ENCODE measurements at regions not wholly inside any gene's neighbourhood (a gene's known extent, or its start where the extent isn't known, plus 50 kb on each side); places are given as distances from the start of the nearest gene placed in this dataset.

DNA sequence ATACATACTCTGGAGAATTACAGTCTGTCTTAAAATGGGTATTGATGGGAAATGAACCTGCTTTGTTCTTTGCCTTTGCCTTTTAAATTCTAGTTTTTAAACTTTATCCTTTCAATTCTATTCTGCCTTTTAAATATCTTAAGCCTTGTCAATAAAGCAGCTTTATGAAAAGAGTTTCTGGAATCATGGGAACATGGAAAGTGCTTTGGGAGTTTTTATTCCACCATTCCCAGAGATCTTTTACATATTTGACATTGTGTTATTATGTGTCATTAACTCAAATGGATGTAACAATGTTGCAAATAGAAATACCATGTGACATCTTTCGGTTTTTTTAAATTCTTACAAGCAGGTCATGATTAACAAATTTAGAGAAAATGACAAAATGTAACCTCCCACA lies 555.7 kb upstream of the ANO3 start:
- TF ChIP-seq MAZ (IDR thresholded peaks at IDR 0.05; ENCODE audit: borderline replicate concordance, low read depth, low read length) (no peak), POLR2A (IDR thresholded peaks at IDR 0.05; ENCODE audit: low read length) (no peak), E2F6 (IDR thresholded peaks at IDR 0.05; ENCODE audit: borderline replicate concordance, low read depth) (no peak), TFCP2L1 (CRISPR knock-in tag; IDR thresholded peaks at IDR 0.05) (no peak), CBX2 (IDR thresholded peaks at IDR 0.05; ENCODE audit: borderline replicate concordance, low read depth) (no peak), SREBF2 (IDR thresholded peaks at IDR 0.05) (no peak), CEBPB (IDR thresholded peaks at IDR 0.05) (no peak), EP300 (IDR thresholded peaks at IDR 0.05) (no peak), ELK1 (IDR thresholded peaks at IDR 0.05; ENCODE audit: low read depth, low read length) (no peak)
- TF ChIP-seq, protein P1, sequence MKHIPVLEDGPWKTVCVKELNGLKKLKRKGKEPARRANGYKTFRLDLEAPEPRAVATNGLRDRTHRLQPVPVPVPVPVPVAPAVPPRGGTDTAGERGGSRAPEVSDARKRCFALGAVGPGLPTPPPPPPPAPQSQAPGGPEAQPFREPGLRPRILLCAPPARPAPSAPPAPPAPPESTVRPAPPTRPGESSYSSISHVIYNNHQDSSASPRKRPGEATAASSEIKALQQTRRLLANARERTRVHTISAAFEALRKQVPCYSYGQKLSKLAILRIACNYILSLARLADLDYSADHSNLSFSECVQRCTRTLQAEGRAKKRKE (CRISPR knock-in tag; IDR thresholded peaks at IDR 0.05; ENCODE audit: low read depth): no peak
- TF ChIP-seq, protein P2, sequence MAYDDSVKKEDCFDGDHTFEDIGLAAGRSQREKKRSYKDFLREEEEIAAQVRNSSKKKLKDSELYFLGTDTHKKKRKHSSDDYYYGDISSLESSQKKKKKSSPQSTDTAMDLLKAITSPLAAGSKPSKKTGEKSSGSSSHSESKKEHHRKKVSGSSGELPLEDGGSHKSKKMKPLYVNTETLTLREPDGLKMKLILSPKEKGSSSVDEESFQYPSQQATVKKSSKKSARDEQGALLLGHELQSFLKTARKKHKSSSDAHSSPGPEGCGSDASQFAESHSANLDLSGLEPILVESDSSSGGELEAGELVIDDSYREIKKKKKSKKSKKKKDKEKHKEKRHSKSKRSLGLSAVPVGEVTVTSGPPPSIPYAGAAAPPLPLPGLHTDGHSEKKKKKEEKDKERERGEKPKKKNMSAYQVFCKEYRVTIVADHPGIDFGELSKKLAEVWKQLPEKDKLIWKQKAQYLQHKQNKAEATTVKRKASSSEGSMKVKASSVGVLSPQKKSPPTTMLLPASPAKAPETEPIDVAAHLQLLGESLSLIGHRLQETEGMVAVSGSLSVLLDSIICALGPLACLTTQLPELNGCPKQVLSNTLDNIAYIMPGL (CRISPR knock-in tag; IDR thresholded peaks at IDR 0.05; ENCODE audit: borderline replicate concordance): no peak
- TF ChIP-seq, protein P3, sequence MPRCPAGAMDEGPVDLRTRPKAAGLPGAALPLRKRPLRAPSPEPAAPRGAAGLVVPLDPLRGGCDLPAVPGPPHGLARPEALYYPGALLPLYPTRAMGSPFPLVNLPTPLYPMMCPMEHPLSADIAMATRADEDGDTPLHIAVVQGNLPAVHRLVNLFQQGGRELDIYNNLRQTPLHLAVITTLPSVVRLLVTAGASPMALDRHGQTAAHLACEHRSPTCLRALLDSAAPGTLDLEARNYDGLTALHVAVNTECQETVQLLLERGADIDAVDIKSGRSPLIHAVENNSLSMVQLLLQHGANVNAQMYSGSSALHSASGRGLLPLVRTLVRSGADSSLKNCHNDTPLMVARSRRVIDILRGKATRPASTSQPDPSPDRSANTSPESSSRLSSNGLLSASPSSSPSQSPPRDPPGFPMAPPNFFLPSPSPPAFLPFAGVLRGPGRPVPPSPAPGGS (IDR thresholded peaks at IDR 0.05): no peak
- TF ChIP-seq, protein P4, sequence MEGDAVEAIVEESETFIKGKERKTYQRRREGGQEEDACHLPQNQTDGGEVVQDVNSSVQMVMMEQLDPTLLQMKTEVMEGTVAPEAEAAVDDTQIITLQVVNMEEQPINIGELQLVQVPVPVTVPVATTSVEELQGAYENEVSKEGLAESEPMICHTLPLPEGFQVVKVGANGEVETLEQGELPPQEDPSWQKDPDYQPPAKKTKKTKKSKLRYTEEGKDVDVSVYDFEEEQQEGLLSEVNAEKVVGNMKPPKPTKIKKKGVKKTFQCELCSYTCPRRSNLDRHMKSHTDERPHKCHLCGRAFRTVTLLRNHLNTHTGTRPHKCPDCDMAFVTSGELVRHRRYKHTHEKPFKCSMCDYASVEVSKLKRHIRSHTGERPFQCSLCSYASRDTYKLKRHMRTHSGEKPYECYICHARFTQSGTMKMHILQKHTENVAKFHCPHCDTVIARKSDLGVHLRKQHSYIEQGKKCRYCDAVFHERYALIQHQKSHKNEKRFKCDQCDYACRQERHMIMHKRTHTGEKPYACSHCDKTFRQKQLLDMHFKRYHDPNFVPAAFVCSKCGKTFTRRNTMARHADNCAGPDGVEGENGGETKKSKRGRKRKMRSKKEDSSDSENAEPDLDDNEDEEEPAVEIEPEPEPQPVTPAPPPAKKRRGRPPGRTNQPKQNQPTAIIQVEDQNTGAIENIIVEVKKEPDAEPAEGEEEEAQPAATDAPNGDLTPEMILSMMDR (IDR thresholded peaks at IDR 0.05): no peak
- TF ChIP-seq, protein P5, sequence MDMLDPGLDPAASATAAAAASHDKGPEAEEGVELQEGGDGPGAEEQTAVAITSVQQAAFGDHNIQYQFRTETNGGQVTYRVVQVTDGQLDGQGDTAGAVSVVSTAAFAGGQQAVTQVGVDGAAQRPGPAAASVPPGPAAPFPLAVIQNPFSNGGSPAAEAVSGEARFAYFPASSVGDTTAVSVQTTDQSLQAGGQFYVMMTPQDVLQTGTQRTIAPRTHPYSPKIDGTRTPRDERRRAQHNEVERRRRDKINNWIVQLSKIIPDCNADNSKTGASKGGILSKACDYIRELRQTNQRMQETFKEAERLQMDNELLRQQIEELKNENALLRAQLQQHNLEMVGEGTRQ (IDR thresholded peaks at IDR 0.05): no peak

Measured in A549 (cell line).